Left colon (tissue), 2 donors: ENCODE measurements at regions not wholly inside any gene's neighbourhood (a gene's known extent, or its start where the extent isn't known, plus 50 kb on each side); places are given as distances from the start of the nearest gene placed in this dataset.

Source experiments
- ATAC-seq: fragments of 200-7000 bp; cut with Tn5 transposase; one replicate; pipeline ENCODE4 v1.9.1; 2020; ENCODE audit warnings: mild to moderate bottlenecking, moderate library complexity
- DNase-seq, 2 donors: peaks; one replicate each; pipeline ENCODE4 v3.0.0-alpha.2; 2020
- intact Hi-C, 2 donors: fragments of 100-400 bp; cut with DNase I in 1 of 2; cut with micrococcal nuclease in 1 of 2; formaldehyde crosslinking; loops; one replicate each; pipeline versions ENCODE4 v1.11.2 to v1.14.0; 2022; cut with DNase I, micrococcal nuclease
- donor health status: DM: no; HTN: no; CAD: no.
- donor health status: DM: yes; HTN: yes; CAD: no.

DNA sequence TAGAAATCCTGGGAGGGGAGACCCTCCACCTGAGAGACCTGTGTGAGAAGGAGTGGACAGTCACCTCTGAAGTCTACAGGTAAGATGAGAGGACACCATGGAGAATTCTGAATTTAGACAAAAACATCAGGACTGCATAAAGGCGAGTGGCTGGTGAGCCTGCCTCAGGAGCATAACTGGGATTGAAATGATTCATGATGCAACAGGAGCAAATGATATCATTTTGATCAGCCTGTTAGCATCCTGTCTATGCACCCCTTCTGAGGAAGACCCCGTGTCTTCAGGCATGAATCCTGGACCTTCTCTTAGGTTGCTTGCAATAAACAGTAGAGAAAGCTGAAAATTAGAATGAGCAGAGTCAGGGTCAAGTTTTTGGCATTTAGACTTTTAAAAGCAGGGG lies 245.8 kb downstream of the ETAA1 start:
- intact Hi-C loops, result loop anchor here in 1 of 2 donors (5.0 kb wide), 1 partner anchor 1921 kb away; no protein-coding TSS in a partner anchor
- DNase-seq (no peak), ATAC-seq (no peak)

DNA sequence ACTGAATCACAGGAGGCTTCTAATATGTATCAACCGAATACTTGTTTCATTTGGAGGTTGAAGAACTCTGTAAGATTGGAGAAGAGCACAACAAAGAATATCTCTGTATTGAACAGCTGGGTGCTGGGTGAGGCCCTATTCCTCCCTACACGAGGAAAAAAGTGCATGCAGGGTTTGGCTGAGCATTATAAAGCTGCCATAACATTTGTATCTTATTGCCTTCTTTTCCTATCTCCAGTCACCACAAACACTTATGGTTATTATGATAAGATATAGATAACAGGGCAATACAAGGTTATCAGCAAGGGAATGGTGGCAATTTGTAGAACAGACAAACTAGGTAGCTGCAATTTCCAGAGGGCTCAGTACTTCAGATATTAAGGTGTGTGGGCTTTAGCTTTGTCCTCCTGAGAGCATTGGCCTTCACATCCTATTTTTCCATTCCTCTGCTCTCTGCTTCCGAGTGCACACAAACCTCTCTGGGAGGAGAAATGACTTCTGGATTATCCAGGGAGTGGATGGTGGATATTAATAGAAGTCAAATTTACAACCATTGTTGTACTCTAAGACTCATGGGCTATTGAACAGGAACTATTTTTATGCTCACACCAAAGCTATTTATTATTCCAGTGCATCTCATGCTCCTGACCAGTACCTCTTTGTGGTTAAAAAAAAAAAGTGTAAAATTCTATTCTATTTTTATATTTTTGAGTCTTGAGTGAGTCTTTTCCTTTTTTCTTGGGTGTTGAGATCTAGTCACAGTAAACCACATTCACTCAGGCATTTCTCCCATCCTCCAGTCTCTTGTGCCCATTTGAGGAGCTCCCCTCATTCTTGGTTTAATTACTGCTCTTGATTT lies 248.4 kb downstream of the ETAA1 start:
- DNase-seq, result no peak

GRCh38 chr2:67646714-67647333 lies 249.7 kb downstream of the ETAA1 start:
- intact Hi-C loops, result no loop called here
- DNase-seq, result no peak
- no peak for ATAC-seq

More for the DNA sequence above, 248.4 kb downstream of the ETAA1 start:
- intact Hi-C loops, result no loop called here
- peak; percentile 79 for ATAC-seq

DNA sequence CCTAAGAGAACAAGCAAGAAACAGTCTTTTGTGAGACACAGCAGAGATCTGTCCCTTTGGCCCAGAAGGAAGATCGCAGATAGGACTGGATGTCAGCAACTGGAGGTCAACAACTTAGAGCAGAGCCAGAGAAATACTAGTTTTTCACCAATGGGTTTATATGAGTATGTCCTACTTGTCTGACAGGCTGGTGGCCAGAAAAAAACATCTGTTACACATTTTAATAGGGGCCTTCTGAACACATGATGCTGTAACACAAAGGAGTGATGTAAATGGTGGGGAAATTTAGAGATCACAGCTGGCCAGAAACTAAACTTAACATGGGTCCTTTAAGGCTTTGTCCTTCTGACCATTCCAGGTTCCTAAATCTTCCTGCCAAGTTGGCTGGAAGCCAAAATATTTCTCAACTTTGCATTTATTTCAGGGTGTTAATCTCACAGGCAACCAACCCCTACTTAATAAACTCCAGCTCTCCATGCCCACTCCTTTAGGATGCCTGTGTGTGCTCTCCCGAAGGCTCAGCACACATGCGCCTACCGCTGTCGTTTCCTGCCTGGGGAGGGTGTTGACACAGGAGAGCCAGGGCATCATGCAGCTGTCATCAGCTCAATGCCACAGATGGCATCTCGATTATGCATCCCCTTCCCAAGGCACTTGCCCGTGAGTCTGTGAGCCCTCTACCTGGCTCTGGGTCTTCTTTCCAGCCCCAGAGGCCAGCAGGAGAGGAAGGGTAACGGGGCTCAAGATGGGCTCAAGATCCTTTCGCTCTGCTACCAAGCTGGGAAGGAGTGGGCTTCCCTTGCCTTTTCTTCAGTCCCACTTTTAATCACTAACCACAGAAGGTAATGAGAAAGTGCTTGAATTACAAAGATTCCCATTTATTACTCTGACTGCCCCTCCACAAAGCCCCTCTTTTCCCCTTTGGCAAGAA lies 252.5 kb downstream of the ETAA1 start:
- DNase-seq, result no peak
- intact Hi-C loops, result loop anchor here in 1 of 2 donors (5.0 kb wide), 1 partner anchor 1222 kb away; no protein-coding TSS in a partner anchor
- ATAC-seq, result peak; percentile 33

- ATAC-seq, result peak; percentile 60
- intact Hi-C loops, result loop anchor here in 1 of 2 donors (5.0 kb wide), 1 partner anchor 1223 kb away; no protein-coding TSS in a partner anchor
- peak; percentile 42 to 63 for DNase-seq
Observed at GRCh38 chr2:67650291-67651133, 253.4 kb downstream of the ETAA1 start.

DNA sequence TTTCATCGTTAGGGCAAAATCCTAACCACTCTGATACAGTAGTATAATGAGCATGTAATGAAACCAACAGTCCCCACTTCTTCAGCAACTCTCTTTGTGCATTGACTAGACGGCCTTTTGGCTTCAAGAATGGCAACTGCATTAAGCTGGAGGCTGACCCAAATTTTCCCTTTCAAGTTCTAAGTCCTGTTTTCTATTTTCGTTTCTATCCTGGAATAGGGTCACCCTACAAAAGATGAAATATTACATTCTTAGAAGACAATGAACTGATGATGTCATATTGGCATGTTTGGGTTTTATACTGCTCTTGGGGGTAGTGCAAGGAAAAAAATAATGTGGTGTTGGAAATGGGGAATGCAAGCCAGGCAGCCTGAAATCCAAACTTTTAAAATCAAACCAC lies 254.4 kb downstream of the ETAA1 start:
- no peak for DNase-seq
- no peak for ATAC-seq
- intact Hi-C loops, result loop anchor here in 1 of 2 donors (5.0 kb wide), 1 partner anchor 1224 kb away; no protein-coding TSS in a partner anchor

GRCh38 chr2:67652679-67653078 lies 255.5 kb downstream of the ETAA1 start:
- no peak for DNase-seq
- intact Hi-C loops, result loop anchor here in 1 of 2 donors (5.0 kb wide), 1 partner anchor 1225 kb away; no protein-coding TSS in a partner anchor
- ATAC-seq, result no peak

DNA sequence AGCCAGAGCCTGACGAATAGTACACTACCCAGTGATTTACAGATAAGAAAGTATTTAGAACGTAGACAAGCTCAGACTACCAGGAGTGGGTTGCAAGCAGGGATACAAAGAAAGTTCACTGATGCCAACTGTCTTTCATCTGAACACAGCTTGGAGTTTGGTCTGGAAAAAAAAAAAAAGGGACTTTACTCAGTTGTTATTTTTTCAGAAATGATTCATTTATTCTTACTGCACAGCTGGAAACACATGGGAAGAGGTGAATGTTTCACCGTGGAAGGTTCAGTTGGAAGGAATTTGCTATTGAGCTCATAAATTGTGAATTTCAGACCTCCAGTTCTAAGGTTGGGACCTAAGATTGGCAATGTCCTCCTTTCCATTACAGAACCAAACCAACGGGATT lies 259.7 kb downstream of the ETAA1 start:
- ATAC-seq (no peak), DNase-seq (no peak)
- intact Hi-C loops, result no loop called here

- intact Hi-C loops, result no loop called here
- DNase-seq (no peak), ATAC-seq (no peak)
Observed at GRCh38 chr2:67658820-67659219, 261.7 kb downstream of the ETAA1 start.

- DNase-seq, result no peak
- no peak for ATAC-seq
- intact Hi-C loops, result no loop called here
Observed at GRCh38 chr2:67660015-67660602, 263.0 kb downstream of the ETAA1 start.

GRCh38 chr2:67660871-67661270 lies 263.7 kb downstream of the ETAA1 start:
- intact Hi-C loops, result no loop called here
- DNase-seq (no peak), ATAC-seq (no peak)

DNA sequence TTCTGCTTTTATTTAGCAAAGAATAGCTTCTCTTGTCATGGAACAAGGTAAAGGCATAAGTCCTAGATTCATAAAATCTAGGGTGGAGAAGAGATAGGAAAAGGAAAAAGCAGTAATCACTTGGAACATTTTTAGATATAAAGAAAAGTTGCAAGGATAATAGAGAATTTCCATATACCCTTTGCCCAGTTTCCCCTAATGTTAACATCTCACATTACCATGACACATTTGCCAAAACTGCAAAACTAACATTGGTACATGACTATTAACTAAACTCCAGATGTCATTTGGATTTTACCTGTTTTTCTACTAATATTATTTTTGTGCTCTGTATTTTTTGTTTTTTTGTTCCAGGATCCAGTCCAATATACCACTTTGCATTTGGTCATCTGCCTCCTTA lies 265.1 kb downstream of the ETAA1 start:
- no peak for DNase-seq
- ATAC-seq, result no peak
- intact Hi-C loops, result no loop called here

DNA sequence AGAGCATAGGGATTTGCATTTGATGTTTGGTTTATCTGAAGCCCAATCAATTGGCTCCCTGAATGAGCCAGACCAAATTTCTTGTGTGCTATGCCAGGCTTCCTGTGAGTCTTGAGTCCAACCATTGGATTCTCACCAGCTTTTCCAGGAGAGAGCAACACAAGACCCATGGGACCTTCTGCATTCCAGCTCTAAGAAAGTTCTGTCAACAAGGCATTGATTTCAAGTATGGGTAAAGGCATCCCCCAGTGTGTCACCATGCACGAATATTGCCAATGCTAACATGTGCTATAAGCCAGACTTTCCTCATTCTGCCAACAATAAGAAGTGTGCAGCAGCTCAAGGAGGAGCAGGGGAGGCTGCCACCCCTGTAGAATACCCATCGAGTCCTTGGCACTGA lies 266.6 kb downstream of the ETAA1 start:
- DNase-seq (no peak), ATAC-seq (no peak)
- intact Hi-C loops, result no loop called here

- ATAC-seq, result no peak
- intact Hi-C loops, result no loop called here
- DNase-seq, result peak in 1 of 2 donors; percentile 27
Observed at GRCh38 chr2:67666386-67667053, 269.4 kb downstream of the ETAA1 start.

- intact Hi-C loops, result no loop called here
- DNase-seq (no peak), ATAC-seq (no peak)
Observed at GRCh38 chr2:67667054-67667908, 270.1 kb downstream of the ETAA1 start.

DNA sequence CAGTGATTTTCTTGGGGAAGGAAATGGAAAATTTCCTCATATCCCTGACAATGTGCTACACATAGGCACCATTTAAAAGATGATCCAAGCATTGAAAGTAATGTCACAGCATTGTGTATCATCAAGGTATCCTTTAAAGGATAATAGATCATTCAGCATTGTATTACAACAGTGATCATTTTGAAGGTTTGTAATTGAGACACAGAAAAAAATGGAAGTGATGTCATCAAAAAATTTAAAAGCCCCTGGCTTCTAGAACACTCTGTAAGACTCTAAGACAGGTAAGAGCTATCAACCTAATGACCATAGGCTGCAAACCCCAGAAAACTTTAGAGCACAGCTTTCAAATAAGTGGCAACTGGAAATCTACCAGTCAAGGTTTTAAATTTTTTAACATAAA lies 271.4 kb downstream of the ETAA1 start:
- intact Hi-C loops, result no loop called here
- ATAC-seq, result no peak
- DNase-seq, result no peak
